Small intestine (tissue), 7 donors: ENCODE measurements at regions not wholly inside any gene's neighbourhood (a gene's known extent, or its start where the extent isn't known, plus 50 kb on each side); places are given as distances from the start of the nearest gene placed in this dataset.

Experiments used
- DNase-seq, 2 donors: peaks; one replicate each; pipeline versions ENCODE4 v3.0.0 to v3.0.0-alpha.2; 2013
- FAIRE-seq: peaks from 2 replicates; lab custom pipeline; 2012; peaks lifted over from hg19 to GRCh38; lab: Jason Lieb, UNC
- H3K27ac ChIP-seq, 3 donors: one replicate each; pipeline ENCODE4 v1.5.1; 2013; ENCODE audit warnings: low read length in 2 of 3, mild to moderate bottlenecking in 2 of 3, control low read depth in 1 of 3, inconsistent platforms in 1 of 3, low read depth in 1 of 3, moderate library complexity in 1 of 3
- H3K27me3 ChIP-seq, 3 donors: one replicate each; pipeline ENCODE4 v1.6.1; 2013; ENCODE audit warnings: low read length in 3 of 3, inconsistent platforms in 1 of 3; ENCODE audit not compliant: control insufficient read depth in 3 of 3, insufficient read depth in 3 of 3
- H3K36me3 ChIP-seq, 3 donors: one replicate each; pipeline ENCODE4 v1.6.1; 2013; ENCODE audit warnings: low read length in 3 of 3, inconsistent platforms in 1 of 3, low read depth in 1 of 3, mild to moderate bottlenecking in 1 of 3, moderate library complexity in 1 of 3; ENCODE audit not compliant: control insufficient read depth in 3 of 3, insufficient read depth in 2 of 3
- H3K4me1 ChIP-seq, 3 donors: one replicate each; pipeline ENCODE4 v1.6.1; 2013; ENCODE audit warnings: low read length in 2 of 3, inconsistent platforms in 1 of 3, low read depth in 1 of 3, mild to moderate bottlenecking in 1 of 3, moderate library complexity in 1 of 3; ENCODE audit not compliant: control insufficient read depth in 3 of 3, insufficient read depth in 2 of 3
- H3K4me3 ChIP-seq, 3 donors: one replicate each; pipeline ENCODE4 v1.5.1; 2013; ENCODE audit warnings: low read length in 3 of 3, control low read depth in 1 of 3, inconsistent platforms in 1 of 3, low read depth in 1 of 3, mild to moderate bottlenecking in 1 of 3, moderate library complexity in 1 of 3
- H3K9me3 ChIP-seq, 2 donors: one replicate each; pipeline ENCODE4 v1.6.1; 2013; ENCODE audit warnings: low read depth in 1 of 2, low read length in 1 of 2; ENCODE audit not compliant: control insufficient read depth in 2 of 2, insufficient read depth in 1 of 2
- whole genome bisulfite sequencing, 3 donors: extraction: QIAGEN DNeasy Blood & Tissue Kit; methylation state at CpG; one replicate each; pipeline ENCODE4 v1.1.7; 2013; 5-methylcytosine and 5-hydroxymethylcytosine counted together
- donor health status: healthy with polysubstance abuse.
- donor health status: control.
- donor health status: control.
- donor health status: Bipolar disorder and iron deficiency.
- donor health status: healthy.

DNA sequence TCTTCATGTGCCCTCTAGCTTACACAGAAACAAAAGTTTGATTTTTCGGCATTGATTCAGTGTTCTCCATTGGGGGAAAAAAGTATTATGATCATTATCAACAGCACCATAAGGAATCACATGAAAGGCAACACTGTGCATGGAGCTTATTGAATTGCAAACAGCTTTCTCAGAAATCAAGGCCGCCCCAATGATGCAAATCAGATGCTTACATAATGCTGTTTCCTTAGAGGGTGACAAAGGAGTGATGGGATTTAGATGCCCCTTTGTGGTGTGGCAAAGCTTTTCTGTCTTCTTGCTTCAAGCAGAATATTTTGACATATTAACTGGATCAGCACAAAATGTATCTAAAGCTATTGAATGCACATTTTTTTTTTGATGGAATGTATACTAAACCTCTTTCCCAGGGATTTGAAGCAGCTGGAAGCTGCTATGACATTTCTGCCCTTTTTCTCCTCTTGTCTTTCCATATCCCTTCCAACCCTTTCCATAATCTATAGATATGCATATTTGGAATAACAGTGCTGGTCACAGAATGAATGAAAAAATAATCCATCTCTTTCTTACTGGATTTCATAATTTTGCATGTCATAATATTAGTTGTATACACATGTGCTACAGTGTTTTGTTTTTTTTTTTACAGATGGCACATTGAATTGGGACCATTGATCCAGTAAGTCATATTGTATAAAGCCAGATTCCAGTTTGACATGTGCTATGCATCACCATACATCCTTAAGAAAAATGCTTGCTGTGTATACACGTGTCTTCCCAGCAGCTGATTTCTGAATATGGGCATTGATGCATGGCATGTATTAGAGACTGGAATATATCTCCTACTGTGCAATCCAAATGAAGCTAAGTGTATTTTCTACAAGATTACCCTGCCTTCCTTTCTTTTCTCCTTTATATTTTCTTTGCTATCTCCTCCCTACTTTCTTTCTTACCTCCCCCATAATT lies 259.7 kb upstream of the DCN start:
- Histone ChIP-seq H3K4me1 (no peaks in the 10 kb centered on the region), H3K4me3 (no peak overlapping the region), H3K27me3 (no peaks in the 10 kb centered on the region), H3K27ac (no peak overlapping the region), H3K36me3 (no peaks in the 10 kb centered on the region), H3K9me3 (no peaks in the 10 kb centered on the region)
- FAIRE-seq (no peak), DNase-seq (no peak)
- WGBS, 3 donors = 76 to 83% (median 79%) methylated on average over 3 of the region's 3 CpGs

DNA sequence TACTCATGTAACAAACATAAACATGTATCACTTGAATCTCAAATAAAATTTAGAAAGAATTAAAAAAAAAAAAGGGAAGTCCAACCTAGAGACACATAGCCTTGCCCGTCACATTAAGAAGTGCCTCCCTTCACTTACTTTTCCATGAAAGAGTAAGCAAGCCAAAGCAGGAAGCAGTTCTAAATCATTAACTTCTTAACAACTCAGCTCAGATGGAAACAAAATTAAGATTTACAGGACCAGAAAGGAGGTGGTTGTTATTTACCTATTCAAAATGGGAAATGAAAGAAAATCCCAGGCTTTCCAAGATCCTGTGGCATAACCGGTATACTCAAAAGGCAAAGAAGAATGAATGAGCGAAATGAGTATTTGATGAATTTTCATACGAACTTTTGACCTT lies 258.6 kb upstream of the DCN start:
- Histone ChIP-seq H3K36me3 (no peaks in the 10 kb centered on the region), H3K4me3 (no peak overlapping the region), H3K9me3 (no peaks in the 10 kb centered on the region), H3K27ac (no peak overlapping the region), H3K4me1 (no peaks in the 10 kb centered on the region), H3K27me3 (no peaks in the 10 kb centered on the region)
- whole genome bisulfite sequencing, 3 donors = 91 to 95% (median 93%) methylated on average over 4 of the region's 4 CpGs
- DNase-seq = no peak
- FAIRE-seq = no peak

DNA sequence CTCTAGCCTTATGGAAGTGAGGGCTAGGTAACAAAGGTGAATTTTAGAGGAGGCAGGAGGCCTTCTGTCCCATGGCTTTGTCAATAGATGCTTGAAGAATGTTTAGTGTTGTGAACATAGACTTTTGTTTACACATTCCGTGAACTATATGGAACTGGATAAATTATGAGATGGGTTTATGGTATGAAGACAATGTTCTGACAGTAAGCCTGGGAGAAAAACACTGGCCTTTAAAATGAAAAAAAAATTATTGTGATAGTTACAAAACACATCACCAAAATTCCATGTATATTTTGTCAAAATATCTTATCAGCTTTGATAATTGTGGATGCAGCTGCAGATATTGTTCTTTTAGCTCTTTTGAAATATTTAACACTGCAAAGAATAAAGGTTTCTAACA lies 251.5 kb upstream of the DCN start:
- no peak overlapping the region for H3K27ac ChIP-seq
- H3K4me1 ChIP-seq = no peaks in the 10 kb centered on the region
- H3K36me3 ChIP-seq = no peaks in the 10 kb centered on the region
- no peak for FAIRE-seq
- H3K9me3 ChIP-seq = no peaks in the 10 kb centered on the region
- no peak for DNase-seq
- 76 to 93% (median 89%) methylated on average over 1 of the region's 1 CpG for WGBS, 3 donors
- H3K27me3 ChIP-seq = no peaks in the 10 kb centered on the region
- H3K4me3 ChIP-seq = no peak overlapping the region

DNA sequence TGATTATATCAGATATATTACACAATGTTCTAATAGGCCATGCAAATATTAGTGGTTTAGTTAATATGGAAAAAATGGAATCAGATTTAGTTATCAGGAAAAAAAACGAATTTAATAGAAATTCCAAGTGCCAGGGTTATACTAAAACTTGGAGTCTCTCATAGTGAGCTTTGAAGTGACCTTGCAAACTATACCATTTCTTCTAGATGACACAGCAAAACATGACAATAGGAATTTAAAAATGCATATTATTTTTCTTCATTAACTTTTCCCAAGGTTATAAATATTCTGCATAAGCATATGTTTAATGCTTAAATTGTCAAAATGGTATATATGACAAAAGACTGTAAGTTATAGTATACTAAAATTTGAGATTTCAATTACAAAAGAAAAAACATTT lies 250.1 kb upstream of the DCN start:
- Histone ChIP-seq H3K27me3 (no peaks in the 10 kb centered on the region), H3K4me1 (no peaks in the 10 kb centered on the region), H3K36me3 (no peaks in the 10 kb centered on the region), H3K9me3 (no peaks in the 10 kb centered on the region), H3K27ac (no peak overlapping the region), H3K4me3 (no peak overlapping the region)
- WGBS, 3 donors = 50 to 63% (median 54%) methylated on average over 1 of the region's 1 CpG
- DNase-seq = no peak
- FAIRE-seq = peak; percentile 26

DNA sequence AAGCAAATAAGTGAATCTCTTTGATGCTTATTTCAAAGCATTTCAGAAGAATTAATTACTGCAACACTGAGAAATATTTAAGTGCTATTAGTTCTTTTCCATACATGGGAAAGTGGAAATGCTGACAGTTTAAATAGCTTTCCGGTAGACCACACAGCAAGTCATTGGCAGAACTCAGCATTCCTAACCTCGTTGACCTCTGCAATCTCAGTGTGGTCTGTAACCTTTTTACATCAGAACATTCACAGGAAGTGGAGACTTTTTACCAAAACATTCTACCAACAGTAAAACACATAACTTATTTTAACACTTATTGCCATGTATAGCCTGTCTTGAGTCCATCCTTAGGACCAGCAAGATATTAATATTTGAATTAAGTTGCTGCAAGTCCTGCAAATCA lies 249.5 kb upstream of the DCN start:
- Histone ChIP-seq H3K36me3 (no peaks in the 10 kb centered on the region), H3K9me3 (no peaks in the 10 kb centered on the region), H3K27me3 (no peaks in the 10 kb centered on the region), H3K4me3 (no peak overlapping the region), H3K27ac (no peak overlapping the region), H3K4me1 (no peaks in the 10 kb centered on the region)
- FAIRE-seq (no peak), DNase-seq (no peak)
- 46 to 73% (median 73%) methylated on average over 2 of the region's 2 CpGs for WGBS, 3 donors

DNA sequence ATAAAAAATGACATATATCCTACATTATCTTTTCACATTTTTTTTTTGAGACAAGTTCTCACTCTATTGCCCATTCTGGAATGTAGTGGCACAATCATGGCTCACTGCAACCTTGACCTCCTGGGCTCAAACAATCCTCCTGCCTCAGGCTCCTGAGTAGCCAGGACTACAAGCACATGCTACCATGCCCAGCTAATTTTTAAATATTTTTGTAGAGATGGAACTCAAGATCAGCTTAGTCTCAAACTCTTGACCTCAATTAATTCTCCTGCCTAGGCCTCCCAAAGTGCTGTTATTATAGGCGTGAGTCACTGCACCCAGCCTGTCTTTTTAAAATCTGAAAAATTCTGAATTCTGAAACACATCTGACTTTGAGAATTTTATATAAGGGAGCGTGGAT lies 241.9 kb upstream of the DCN start:
- DNase-seq = no peak
- Histone ChIP-seq H3K4me1 (peaks cover 0 to 13% (median 0%) of the 10 kb centered on the region in 3 donors), H3K27ac (no peak overlapping the region), H3K36me3 (no peaks in the 10 kb centered on the region), H3K4me3 (no peak overlapping the region), H3K27me3 (no peaks in the 10 kb centered on the region), H3K9me3 (no peaks in the 10 kb centered on the region)
- no peak for FAIRE-seq
- WGBS, 3 donors = 77 to 87% (median 81%) methylated on average over 2 of the region's 2 CpGs

DNA sequence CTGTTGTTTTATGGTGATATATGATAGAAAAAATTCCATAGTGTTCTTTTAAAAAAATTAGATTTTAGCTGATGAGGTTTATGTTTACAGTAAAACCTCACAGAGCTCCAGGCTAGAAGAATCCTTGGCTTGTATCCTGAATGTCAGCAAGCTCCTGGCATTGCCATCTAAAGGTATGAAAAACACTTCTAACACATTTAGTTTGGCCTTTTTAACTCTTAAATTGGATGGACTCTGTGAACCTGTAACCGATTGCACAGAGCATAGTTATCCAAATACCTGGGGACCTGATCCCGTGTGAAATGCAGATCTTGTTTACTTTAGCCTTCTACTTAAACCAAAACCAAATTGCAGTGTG lies 241.1 kb upstream of the DCN start:
- FAIRE-seq (no peak), DNase-seq (no peak)
- Histone ChIP-seq H3K4me1 (peaks cover 0 to 13% (median 0%) of the 10 kb centered on the region in 3 donors), H3K36me3 (no peaks in the 10 kb centered on the region), H3K9me3 (no peaks in the 10 kb centered on the region), H3K27me3 (no peaks in the 10 kb centered on the region), H3K4me3 (no peak overlapping the region), H3K27ac (no peak overlapping the region)
- 42 to 60% (median 53%) methylated on average over 2 of the region's 2 CpGs for WGBS, 3 donors

DNA sequence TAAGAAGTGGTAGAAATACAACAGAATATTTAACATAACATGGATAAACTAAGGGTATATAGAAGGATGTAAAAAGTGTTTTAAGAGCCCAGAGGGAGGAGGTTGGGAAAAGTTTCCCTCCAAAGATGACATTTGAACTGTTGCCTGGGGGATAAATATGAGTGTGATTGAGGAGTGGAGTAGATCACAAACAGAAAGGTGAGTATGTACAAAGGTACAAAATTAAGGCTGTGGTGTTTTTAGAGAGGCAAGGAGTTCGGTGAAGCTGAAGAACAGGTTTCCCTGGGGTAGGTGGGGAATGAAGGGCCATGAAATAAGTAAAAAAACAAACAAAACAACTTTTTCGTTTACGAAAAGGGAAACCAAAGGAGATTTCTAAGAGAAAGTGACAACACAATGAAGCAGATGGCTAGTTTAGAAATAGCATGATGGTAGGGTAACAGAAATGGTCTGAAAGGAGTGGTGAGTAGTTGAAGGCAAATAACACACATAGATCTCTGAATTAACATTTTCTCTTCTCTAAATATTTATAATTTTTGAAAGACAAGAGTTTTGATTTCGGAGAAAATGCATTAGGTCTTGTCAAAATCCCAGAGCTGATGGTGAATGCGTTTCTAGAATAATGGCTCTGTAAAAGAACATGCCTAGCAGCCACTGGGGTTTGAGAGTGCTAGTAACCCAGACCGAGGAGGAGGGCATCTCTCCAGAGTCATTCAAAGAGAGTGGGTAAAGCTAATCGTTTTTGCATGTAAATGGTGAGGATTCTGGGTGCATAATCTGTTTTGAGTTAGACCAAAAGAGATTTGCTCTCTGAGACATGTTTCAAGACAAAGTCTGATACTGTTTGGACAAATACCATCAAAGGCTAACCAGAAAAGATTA lies 240.4 kb upstream of the DCN start:
- Histone ChIP-seq H3K9me3 (no peaks in the 10 kb centered on the region), H3K4me3 (no peak overlapping the region), H3K27ac (no peak overlapping the region), H3K36me3 (no peaks in the 10 kb centered on the region), H3K4me1 (peaks cover 0 to 13% (median 0%) of the 10 kb centered on the region in 3 donors), H3K27me3 (no peaks in the 10 kb centered on the region)
- DNase-seq = no peak
- FAIRE-seq = no peak
- 56 to 64% (median 60%) methylated on average over 7 of the region's 7 CpGs for WGBS, 3 donors
